ENCODE measurements at regions not wholly inside any gene's neighbourhood (a gene's known extent, or its start where the extent isn't known, plus 50 kb on each side); places are given as distances from the start of the nearest gene placed in this dataset.

- DNase-seq = no peak
Observed at GRCh38 chr12:76216585-76217472, 131.4 kb downstream of the BBS10 start.

- no peak for DNase-seq
Observed at GRCh38 chr12:76208129-76208528, 123.6 kb upstream of the NAP1L1 start.

- no peak for DNase-seq
Observed at GRCh38 chr12:76206677-76207072, 122.2 kb upstream of the NAP1L1 start.

GRCh38 chr12:76206039-76206676 is 121.7 kb upstream of the NAP1L1 start:
- no peak for DNase-seq

- DNase-seq = no peak
Observed at GRCh38 chr12:76202621-76203020, 118.1 kb upstream of the NAP1L1 start.

GRCh38 chr12:76201758-76202157 is 117.3 kb upstream of the NAP1L1 start:
- DNase-seq = no peak

- DNase-seq = no peak
Observed at GRCh38 chr12:76201316-76201715, 116.8 kb upstream of the NAP1L1 start.

GRCh38 chr12:76199808-76200207 is 115.3 kb upstream of the NAP1L1 start:
- DNase-seq = no peak

- DNase-seq = no peak
Observed at GRCh38 chr12:76198839-76199238, 114.4 kb upstream of the NAP1L1 start.

- no peak for DNase-seq
Observed at GRCh38 chr12:76197283-76197682, 112.8 kb upstream of the NAP1L1 start.

GRCh38 chr12:76195920-76196319 is 111.4 kb upstream of the NAP1L1 start:
- DNase-seq = no peak

- no peak for DNase-seq
Observed at GRCh38 chr12:76194724-76195123, 110.2 kb upstream of the NAP1L1 start.

- no peak for DNase-seq
Observed at GRCh38 chr12:76193961-76194360, 109.5 kb upstream of the NAP1L1 start.

- no peak for DNase-seq
Observed at GRCh38 chr12:76192416-76192815, 107.9 kb upstream of the NAP1L1 start.

GRCh38 chr12:76190299-76190698 is 105.8 kb upstream of the NAP1L1 start:
- DNase-seq = no peak

- DNase-seq = no peak
Observed at GRCh38 chr12:76189851-76190250, 105.4 kb upstream of the NAP1L1 start.

GRCh38 chr12:76187177-76187576 is 102.7 kb upstream of the NAP1L1 start:
- no peak for DNase-seq

- no peak for DNase-seq
Observed at GRCh38 chr12:76186131-76186906, 101.8 kb upstream of the NAP1L1 start.

GRCh38 chr12:76183459-76184186 is 99.1 kb upstream of the NAP1L1 start:
- no peak for DNase-seq

GRCh38 chr12:76180401-76181277 is 96.2 kb upstream of the NAP1L1 start:
- no peak for DNase-seq

- no peak for DNase-seq
Observed at GRCh38 chr12:76178452-76178851, 94.0 kb upstream of the NAP1L1 start.

- DNase-seq = no peak
Observed at GRCh38 chr12:76177821-76178220, 93.3 kb upstream of the NAP1L1 start.

Measured in NCI-H2107 (cell line).